ENCODE measurements at regions not wholly inside any gene's neighbourhood (a gene's known extent, or its start where the extent isn't known, plus 50 kb on each side); places are given as distances from the start of the nearest gene placed in this dataset.

- no peak for TF ChIP-seq TAF1 (IDR thresholded peaks at IDR 0.05; ENCODE audit: borderline replicate concordance, insufficient read depth, low read length)
- TF ChIP-seq POLR2AphosphoS5 (IDR thresholded peaks at IDR 0.05; ENCODE audit: low read depth, low read length): no peak
- no peak for TF ChIP-seq REST (IDR thresholded peaks at IDR 0.05; ENCODE audit: insufficient read depth in 1 of 2, low read depth in 2 of 2, low read length in 2 of 2)
- TF ChIP-seq SIN3A (IDR thresholded peaks at IDR 0.05; ENCODE audit: borderline replicate concordance, insufficient read depth, low read length): no peak
- no peak for TF ChIP-seq FOXP2 (optimal IDR thresholded peaks at IDR 0.05; ENCODE audit: borderline replicate concordance, extremely low read depth, extremely low read length, insufficient read depth)
These were observed 340.8 kb upstream of the KIAA1217 start for GRCh38 chr10:23868121-23868520.
